T-helper 2 cell treated with Interferon-gamma antibody and Interleukin-4, amounts not matched to agents 5 μg/mL and 100 μg/mL, for 36 hours (primary cell): ENCODE measurements at regions not wholly inside any gene's neighbourhood (a gene's known extent, or its start where the extent isn't known, plus 50 kb on each side); places are given as distances from the start of the nearest gene placed in this dataset.
"Not testable (repeated sequence)": the region's sequence is repeated elsewhere in the genome, so short reads cannot be mapped to it uniquely, and the experiment has no call there.

Source experiments
- DNase-seq: peaks from one replicate; pipeline ENCODE4 v3.0.0; 2021; ENCODE audit warnings: low spot score
- H3K27ac Mint-ChIP-seq: one replicate; pipeline ENCODE4 v1.8.0; 2021; ENCODE audit warnings: mild to moderate bottlenecking, mixed read lengths
- H3K27me3 Mint-ChIP-seq: one replicate; pipeline ENCODE4 v1.8.0; 2021; ENCODE audit warnings: low read depth, mixed read lengths
- H3K36me3 Mint-ChIP-seq: one replicate; pipeline ENCODE4 v1.8.0; 2021; ENCODE audit warnings: low read depth, mixed read lengths
- H3K4me1 Mint-ChIP-seq: one replicate; pipeline ENCODE4 v1.8.0; 2021; ENCODE audit warnings: low read depth, mixed read lengths
- H3K4me3 Mint-ChIP-seq: one replicate; pipeline ENCODE4 v1.8.0; 2022; ENCODE audit warnings: mild to moderate bottlenecking, moderate library complexity, mixed read lengths
- H3K9me3 Mint-ChIP-seq: one replicate; pipeline ENCODE4 v1.8.0; 2021; ENCODE audit warnings: mixed read lengths

DNA sequence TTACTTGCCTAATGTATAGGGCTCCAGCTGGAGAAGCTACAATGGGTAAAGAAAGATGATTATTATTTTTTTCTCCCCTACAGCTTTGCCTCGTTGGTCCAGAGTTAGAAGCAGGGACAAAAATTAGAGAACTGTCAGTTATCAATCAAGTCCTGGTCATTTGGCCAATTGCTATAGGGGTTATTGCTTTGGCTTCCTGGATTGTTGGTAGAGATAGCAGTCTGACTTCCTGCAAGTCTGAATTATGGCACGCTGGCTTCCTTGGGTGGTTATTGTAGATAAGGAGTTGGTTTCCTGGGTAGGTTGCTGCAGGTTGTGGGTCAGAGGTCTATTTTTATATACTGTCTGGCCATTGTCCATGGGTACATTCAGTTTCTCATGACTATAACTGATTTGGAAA is 84.7 kb upstream of the ELAC2 start:
- no peaks in the 10 kb centered on the region for H3K36me3 Mint-ChIP-seq
- H3K4me3 Mint-ChIP-seq: no peak overlapping the region
- H3K4me1 Mint-ChIP-seq: no peaks in the 10 kb centered on the region
- H3K27ac Mint-ChIP-seq: no peak overlapping the region
- no peak for DNase-seq
- no peaks in the 10 kb centered on the region for H3K27me3 Mint-ChIP-seq
- peaks cover 8% of the 10 kb centered on the region for H3K9me3 Mint-ChIP-seq

DNA sequence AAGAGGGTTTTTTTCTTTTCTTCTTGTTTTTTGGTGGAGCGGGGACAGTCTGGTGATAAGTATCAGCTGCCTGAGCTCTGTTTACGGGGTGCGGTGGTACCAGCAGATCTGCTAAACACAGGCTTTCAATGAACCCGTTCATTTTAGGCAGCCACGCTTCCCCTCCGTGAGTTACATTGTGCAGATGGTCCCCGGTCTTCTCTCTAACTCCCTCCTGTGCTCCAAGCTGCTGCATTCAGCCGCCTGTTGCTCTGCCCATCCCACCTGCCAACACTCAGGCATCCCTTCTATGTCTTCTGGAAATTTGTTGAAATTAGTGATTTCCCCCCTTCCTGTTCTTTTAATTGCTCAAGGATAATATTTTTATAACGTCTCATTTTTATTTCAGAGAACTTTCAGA is 82.1 kb upstream of the ELAC2 start:
- H3K4me3 Mint-ChIP-seq: no peak overlapping the region
- H3K9me3 Mint-ChIP-seq: peaks cover 8% of the 10 kb centered on the region
- H3K36me3 Mint-ChIP-seq: no peaks in the 10 kb centered on the region
- H3K4me1 Mint-ChIP-seq: no peaks in the 10 kb centered on the region
- H3K27me3 Mint-ChIP-seq: no peaks in the 10 kb centered on the region
- H3K27ac Mint-ChIP-seq: no peak overlapping the region
- no peak for DNase-seq

DNA sequence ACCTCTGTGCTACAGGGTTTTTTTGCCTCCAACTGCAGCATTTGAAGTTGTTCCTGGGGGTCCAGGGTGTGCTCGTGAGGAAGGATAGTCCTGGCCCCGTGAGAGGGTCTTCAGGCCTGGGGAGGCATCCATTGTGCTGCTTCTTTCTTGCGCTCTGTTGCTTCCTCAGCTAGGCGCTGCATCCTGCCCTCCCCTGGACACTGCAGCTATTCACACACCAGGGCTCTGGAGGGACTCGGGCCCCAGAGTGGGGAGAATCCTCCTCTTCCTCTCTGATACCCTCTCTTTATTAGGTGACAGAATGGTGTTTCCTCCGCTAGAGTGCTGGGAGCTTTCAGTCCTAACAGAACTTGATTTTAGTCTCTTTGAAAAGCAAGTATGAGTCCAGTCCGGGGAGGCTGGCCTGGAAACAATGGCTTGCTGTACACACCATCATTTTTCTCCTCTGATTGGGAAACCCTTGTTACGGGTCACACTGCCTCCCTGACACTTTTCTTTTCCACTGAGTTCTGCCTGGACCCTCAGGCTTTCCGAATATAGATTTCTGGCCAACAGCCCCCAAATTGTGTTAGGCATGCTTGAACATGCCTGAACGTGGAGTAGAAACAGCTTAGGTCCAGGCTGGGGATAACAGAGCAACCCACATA is 81.4 kb upstream of the ELAC2 start:
- H3K4me3 Mint-ChIP-seq: no peak overlapping the region
- no peaks in the 10 kb centered on the region for H3K36me3 Mint-ChIP-seq
- no peaks in the 10 kb centered on the region for H3K4me1 Mint-ChIP-seq
- no peak overlapping the region for H3K27ac Mint-ChIP-seq
- DNase-seq: no peak
- H3K27me3 Mint-ChIP-seq: no peaks in the 10 kb centered on the region
- peaks cover 8% of the 10 kb centered on the region for H3K9me3 Mint-ChIP-seq

DNA sequence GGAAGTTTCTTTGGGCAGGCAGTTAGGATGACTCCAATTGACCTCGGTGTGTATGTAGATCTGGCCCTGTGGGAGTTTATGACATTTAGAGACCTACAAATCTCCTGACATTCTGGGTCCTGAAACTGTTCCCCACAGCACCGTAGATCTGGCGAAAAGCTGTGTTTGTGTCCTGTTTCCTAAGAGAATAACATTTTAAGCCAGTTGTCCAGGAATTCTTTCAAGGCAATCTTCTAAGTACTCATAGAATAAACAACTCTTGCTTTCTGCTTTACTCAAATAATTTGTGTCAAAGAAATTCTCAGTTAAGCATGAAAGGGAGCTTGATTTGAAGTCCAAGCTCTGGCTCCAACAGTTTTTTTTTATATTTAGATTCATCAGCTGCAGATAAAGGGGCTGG is 78.5 kb upstream of the ELAC2 start:
- H3K4me1 Mint-ChIP-seq: no peaks in the 10 kb centered on the region
- H3K27ac Mint-ChIP-seq: no peak overlapping the region
- H3K36me3 Mint-ChIP-seq: no peaks in the 10 kb centered on the region
- H3K27me3 Mint-ChIP-seq: no peaks in the 10 kb centered on the region
- no peaks in the 10 kb centered on the region for H3K9me3 Mint-ChIP-seq
- DNase-seq: no peak
- no peak overlapping the region for H3K4me3 Mint-ChIP-seq

- H3K4me1 Mint-ChIP-seq, H3K9me3 Mint-ChIP-seq, H3K36me3 Mint-ChIP-seq, H3K27ac Mint-ChIP-seq, H3K4me3 Mint-ChIP-seq, H3K27me3 Mint-ChIP-seq, DNase-seq: not testable (repeated sequence)
These were observed 74.2 kb upstream of the ELAC2 start for GRCh38 chr17:13092010-13092409.

- no peak for DNase-seq
- Mint-ChIP-seq H3K4me1 (no peaks in the 10 kb centered on the region), H3K27me3 (no peaks in the 10 kb centered on the region), H3K9me3 (no peaks in the 10 kb centered on the region), H3K4me3 (no peak overlapping the region), H3K36me3 (no peaks in the 10 kb centered on the region), H3K27ac (no peak overlapping the region)
These were observed 70.8 kb upstream of the ELAC2 start for GRCh38 chr17:13088666-13089065.

- Mint-ChIP-seq H3K4me3 (no peak overlapping the region), H3K36me3 (no peaks in the 10 kb centered on the region), H3K27me3 (no peaks in the 10 kb centered on the region), H3K9me3 (no peaks in the 10 kb centered on the region), H3K27ac (no peak overlapping the region), H3K4me1 (no peaks in the 10 kb centered on the region)
- no peak for DNase-seq
These were observed 70.0 kb upstream of the ELAC2 start for GRCh38 chr17:13087802-13088201.

- no peaks in the 10 kb centered on the region for H3K36me3 Mint-ChIP-seq
- H3K27me3 Mint-ChIP-seq: no peaks in the 10 kb centered on the region
- no peaks in the 10 kb centered on the region for H3K4me1 Mint-ChIP-seq
- DNase-seq: no peak
- peaks cover 7% of the 10 kb centered on the region for H3K9me3 Mint-ChIP-seq
- no peak overlapping the region for H3K4me3 Mint-ChIP-seq
- H3K27ac Mint-ChIP-seq: no peak overlapping the region
These were observed 68.4 kb upstream of the ELAC2 start for GRCh38 chr17:13086142-13086769.

DNA sequence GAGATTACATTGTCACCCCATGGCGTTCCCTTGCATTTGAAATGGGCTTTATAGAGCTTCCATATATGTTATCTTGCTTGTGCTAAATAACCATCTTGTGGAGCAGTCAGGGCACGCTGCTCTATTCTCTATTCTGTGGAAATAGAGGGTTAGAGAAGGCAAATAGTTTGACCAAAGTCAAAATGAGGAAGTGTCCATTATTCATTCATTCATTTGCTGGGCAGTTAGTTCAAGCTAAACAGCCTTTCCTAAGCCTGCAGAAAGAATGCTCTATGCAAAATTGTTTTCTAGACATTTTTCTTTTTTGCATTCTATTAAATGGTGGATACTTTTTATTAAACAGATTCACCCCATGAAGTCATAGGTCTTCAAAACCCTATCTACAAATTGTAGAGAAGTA is 67.8 kb upstream of the ELAC2 start:
- Mint-ChIP-seq H3K36me3 (no peaks in the 10 kb centered on the region), H3K9me3 (peaks cover 7% of the 10 kb centered on the region), H3K4me3 (no peak overlapping the region), H3K27me3 (no peaks in the 10 kb centered on the region), H3K27ac (no peak overlapping the region), H3K4me1 (no peaks in the 10 kb centered on the region)
- no peak for DNase-seq

DNA sequence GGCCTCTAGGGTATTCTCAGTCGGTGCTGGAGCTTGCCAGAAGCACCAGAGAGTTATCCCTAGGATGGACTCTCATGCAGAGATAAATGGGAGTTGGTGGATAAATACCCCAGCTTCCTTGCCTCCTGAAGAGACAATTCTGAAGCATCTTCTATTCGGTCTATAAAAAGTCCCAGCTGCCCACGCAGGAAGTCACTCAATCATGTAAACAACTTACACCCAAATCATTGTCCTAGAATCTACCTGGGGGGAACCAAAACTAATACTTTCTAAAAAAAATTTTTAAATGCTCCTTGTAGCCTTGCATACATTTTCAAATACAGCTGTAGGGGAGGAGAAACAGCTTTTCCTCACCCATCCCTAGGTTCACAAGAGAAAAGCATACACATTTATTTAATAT is 66.6 kb upstream of the ELAC2 start:
- Mint-ChIP-seq H3K4me3 (no peak overlapping the region), H3K4me1 (no peaks in the 10 kb centered on the region), H3K27ac (no peak overlapping the region), H3K36me3 (no peaks in the 10 kb centered on the region), H3K27me3 (no peaks in the 10 kb centered on the region), H3K9me3 (peaks cover 7% of the 10 kb centered on the region)
- no peak for DNase-seq

GRCh38 chr17:13078591-13079385 is 61.0 kb upstream of the ELAC2 start:
- DNase-seq: no peak
- Mint-ChIP-seq H3K27ac (no peak overlapping the region), H3K36me3 (no peaks in the 10 kb centered on the region)

DNA sequence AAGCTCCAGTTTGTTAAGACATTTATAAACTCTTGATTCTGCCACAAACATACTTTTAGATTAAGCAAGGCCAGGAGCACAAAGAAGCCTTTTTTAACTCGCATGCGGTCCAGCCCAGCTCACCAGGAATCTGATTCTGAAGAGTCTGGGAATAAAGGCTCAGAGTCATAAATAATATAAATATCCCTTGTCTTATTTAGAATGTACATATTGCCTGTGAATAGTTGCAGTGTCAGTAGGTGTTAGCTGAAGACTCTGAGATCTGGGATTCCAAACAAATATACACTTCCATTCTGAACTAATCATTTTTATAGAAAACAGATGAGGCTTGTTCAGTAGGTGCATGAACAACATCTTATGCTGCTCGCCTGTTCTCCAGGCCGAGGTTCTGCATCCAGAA is 59.1 kb upstream of the ELAC2 start:
- Mint-ChIP-seq H3K27ac (no peak overlapping the region), H3K4me3 (no peak overlapping the region), H3K4me1 (no peaks in the 10 kb centered on the region), H3K36me3 (no peaks in the 10 kb centered on the region), H3K9me3 (peaks cover 3% of the 10 kb centered on the region), H3K27me3 (no peaks in the 10 kb centered on the region)
- DNase-seq: no peak

More at GRCh38 chr17:13078591-13079385, 61.0 kb upstream of the ELAC2 start:
- Mint-ChIP-seq H3K4me3 (no peak overlapping the region), H3K27me3 (no peaks in the 10 kb centered on the region), H3K9me3 (peaks cover 7% of the 10 kb centered on the region), H3K4me1 (no peaks in the 10 kb centered on the region)

- Mint-ChIP-seq H3K27ac (no peak overlapping the region), H3K36me3 (no peaks in the 10 kb centered on the region), H3K4me1 (no peaks in the 10 kb centered on the region), H3K9me3 (no peaks in the 10 kb centered on the region), H3K27me3 (no peaks in the 10 kb centered on the region), H3K4me3 (no peak overlapping the region)
- DNase-seq: no peak
These were observed 56.2 kb upstream of the ELAC2 start for GRCh38 chr17:13074026-13074425.

DNA sequence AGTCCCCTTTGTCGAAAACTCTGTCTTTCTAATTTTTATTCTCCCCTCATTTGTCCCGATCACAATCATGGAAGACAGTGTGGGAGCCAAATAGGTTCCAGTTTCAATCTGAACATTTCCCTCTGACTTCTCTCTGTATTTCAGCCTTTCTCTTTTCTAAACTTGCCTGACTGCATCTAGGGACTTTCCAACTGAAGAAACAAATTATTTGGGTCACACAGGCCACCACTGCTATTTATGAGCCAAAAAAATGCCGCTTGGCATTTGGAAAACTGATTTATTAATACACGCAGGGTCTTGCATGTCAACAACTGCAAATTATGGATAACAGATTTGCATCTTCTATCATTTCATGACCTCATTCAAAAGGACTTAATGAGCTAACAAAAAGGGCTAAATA is 55.2 kb upstream of the ELAC2 start:
- Mint-ChIP-seq H3K4me1 (no peaks in the 10 kb centered on the region), H3K27me3 (no peaks in the 10 kb centered on the region), H3K36me3 (no peaks in the 10 kb centered on the region), H3K4me3 (no peak overlapping the region), H3K27ac (no peak overlapping the region), H3K9me3 (peaks cover 2% of the 10 kb centered on the region)
- no peak for DNase-seq
